Caco-2 (cell line): ENCODE measurements at regions not wholly inside any gene's neighbourhood (a gene's known extent, or its start where the extent isn't known, plus 50 kb on each side); places are given as distances from the start of the nearest gene placed in this dataset.

Source experiments
- BruUV-seq: library from RNA; stranded (reverse); fragments of 400-500 nt; replicated peaks from 2 replicates; lab custom pipeline; 2021; lab: Mats Ljungman, UMichigan
- CTCF ChIA-PET: fragments of 300-600 bp; sonication (Branson Sonifier 250); formaldehyde crosslinking; loops from one replicate; lab custom pipeline; 2022; ENCODE audit warnings: antibody characterized with exemption; lab: Charles Lee
- POLR2A ChIA-PET: fragments of 300-600 bp; sonication (Branson Sonifier 250); formaldehyde crosslinking; loops from one replicate; lab custom pipeline; 2022; ENCODE audit warnings: antibody characterized with exemption; lab: Charles Lee
- DNase-seq, 2 experiments: peaks; one replicate each; pipeline versions ENCODE4 v3.0.0 to v3.0.0-alpha.2; 2020 to 2022
- H3K27me3 ChIP-seq: replicated peaks from 2 replicates; pipeline ENCODE4 v1.6.0; 2011; ENCODE audit warnings: low read length; ENCODE audit not compliant: control insufficient read depth, insufficient read depth
- H3K36me3 ChIP-seq: 2 replicates; pipeline ENCODE4 v1.5.1; 2011; ENCODE audit warnings: low read length; ENCODE audit not compliant: control insufficient read depth, insufficient read depth
- H3K4me1 ChIP-seq: fragments of 250-450 bp; sonication (Bioruptor Pico); 2 replicates; pipeline ENCODE4 v1.5.1; 2020; ENCODE audit warnings: mild to moderate bottlenecking
- H3K4me3 ChIP-seq: 2 replicates; pipeline ENCODE4 v1.5.1; 2011; ENCODE audit warnings: low read depth, mild to moderate bottlenecking, control low read depth, low read length
- H3K9me3 ChIP-seq: fragments of 250-450 bp; sonication (Bioruptor Pico); 2 replicates; pipeline ENCODE4 v1.5.1; 2020; ENCODE audit warnings: mild to moderate bottlenecking, moderate library complexity
- H3K27ac Mint-ChIP-seq: one replicate; pipeline ENCODE4 v1.8.0; 2022; ENCODE audit warnings: mixed read lengths; ENCODE audit not compliant: unreplicated experiment
- H3K27me3 Mint-ChIP-seq: one replicate; pipeline ENCODE4 v1.8.0; 2022; ENCODE audit warnings: mixed read lengths; ENCODE audit not compliant: insufficient read depth, unreplicated experiment
- H3K36me3 Mint-ChIP-seq: one replicate; pipeline ENCODE4 v1.8.0; 2022; ENCODE audit warnings: mild to moderate bottlenecking, mixed read lengths; ENCODE audit not compliant: insufficient read depth, unreplicated experiment
- H3K4me1 Mint-ChIP-seq: one replicate; pipeline ENCODE4 v1.8.0; 2022; ENCODE audit warnings: low read depth, mixed read lengths; ENCODE audit not compliant: unreplicated experiment
- H3K4me3 Mint-ChIP-seq: one replicate; pipeline ENCODE4 v1.8.0; 2022; ENCODE audit warnings: mild to moderate bottlenecking, moderate library complexity, mixed read lengths; ENCODE audit not compliant: unreplicated experiment
- H3K9me3 Mint-ChIP-seq: one replicate; pipeline ENCODE4 v1.8.0; 2022; ENCODE audit warnings: mixed read lengths; ENCODE audit not compliant: unreplicated experiment
- intact Hi-C: fragments of 100-400 bp; cut with micrococcal nuclease; formaldehyde crosslinking; loops from one replicate; pipeline ENCODE4 v1.10.0; 2022; ENCODE audit not compliant: unreplicated experiment
- TF ChIP-seq, protein P1 (sequence below), 2 experiments: fragments of 200-600 bp in 1 of 2; IDR thresholded peaks; 1 replicate in 1 of 2; 2 replicates in 1 of 2; pipeline versions ENCODE4 v1.5.1 to v1.8.0; 2011 to 2022; ENCODE audit warnings: antibody characterized with exemption in 1 of 2, control low read depth in 1 of 2, inconsistent platforms in 1 of 2, low read depth in 1 of 2, low read length in 1 of 2, mild to moderate bottlenecking in 1 of 2, moderate library complexity in 1 of 2; ENCODE audit not compliant: insufficient read depth in 1 of 2, severe bottlenecking in 1 of 2, unreplicated experiment in 1 of 2

DNA sequence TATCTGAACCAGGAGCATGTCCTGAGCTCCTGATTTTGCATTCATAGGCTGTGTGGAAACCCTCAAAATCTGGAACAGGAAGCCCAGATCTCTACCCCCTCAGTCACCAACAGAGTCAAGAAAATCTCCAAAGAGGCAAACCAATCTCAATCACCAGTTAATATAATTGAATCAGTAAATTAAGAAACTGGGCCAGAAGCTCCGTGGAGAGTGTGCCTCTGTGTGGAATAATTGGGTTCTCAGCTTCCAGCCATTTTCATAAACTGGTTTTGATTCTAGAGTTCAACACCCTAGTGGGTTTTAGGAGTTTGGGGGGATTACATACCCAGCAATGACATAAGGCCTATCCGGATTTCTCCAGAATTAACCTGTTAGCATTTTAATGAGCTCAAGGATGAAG lies 362.9 kb downstream of the IRX2 start:
- BruUV-seq = no TSS peak
- H3K9me3 Mint-ChIP-seq = no peaks in the 10 kb centered on the region
- TF ChIP-seq, protein P1, sequence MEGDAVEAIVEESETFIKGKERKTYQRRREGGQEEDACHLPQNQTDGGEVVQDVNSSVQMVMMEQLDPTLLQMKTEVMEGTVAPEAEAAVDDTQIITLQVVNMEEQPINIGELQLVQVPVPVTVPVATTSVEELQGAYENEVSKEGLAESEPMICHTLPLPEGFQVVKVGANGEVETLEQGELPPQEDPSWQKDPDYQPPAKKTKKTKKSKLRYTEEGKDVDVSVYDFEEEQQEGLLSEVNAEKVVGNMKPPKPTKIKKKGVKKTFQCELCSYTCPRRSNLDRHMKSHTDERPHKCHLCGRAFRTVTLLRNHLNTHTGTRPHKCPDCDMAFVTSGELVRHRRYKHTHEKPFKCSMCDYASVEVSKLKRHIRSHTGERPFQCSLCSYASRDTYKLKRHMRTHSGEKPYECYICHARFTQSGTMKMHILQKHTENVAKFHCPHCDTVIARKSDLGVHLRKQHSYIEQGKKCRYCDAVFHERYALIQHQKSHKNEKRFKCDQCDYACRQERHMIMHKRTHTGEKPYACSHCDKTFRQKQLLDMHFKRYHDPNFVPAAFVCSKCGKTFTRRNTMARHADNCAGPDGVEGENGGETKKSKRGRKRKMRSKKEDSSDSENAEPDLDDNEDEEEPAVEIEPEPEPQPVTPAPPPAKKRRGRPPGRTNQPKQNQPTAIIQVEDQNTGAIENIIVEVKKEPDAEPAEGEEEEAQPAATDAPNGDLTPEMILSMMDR (IDR thresholded peaks at IDR 0.05; ENCODE audit: insufficient read depth in 1 of 2, low read depth in 1 of 2, low read length in 1 of 2, severe bottlenecking in 1 of 2, unreplicated experiment in 1 of 2) = no peak
- no peak overlapping the region for H3K4me3 ChIP-seq
- intact Hi-C loops = no loop called here
- no peak for DNase-seq
- POLR2A ChIA-PET = no interaction called here
- H3K9me3 ChIP-seq = no peaks in the 10 kb centered on the region
- no peaks in the 10 kb centered on the region; the same call in 1 of the 2 replicates for H3K27me3 ChIP-seq
- no peaks in the 10 kb centered on the region for H3K36me3 ChIP-seq
- peaks cover 17% of the 10 kb centered on the region for H3K27me3 Mint-ChIP-seq
- H3K4me1 ChIP-seq = no peaks in the 10 kb centered on the region
- H3K36me3 Mint-ChIP-seq = no peaks in the 10 kb centered on the region
- no peak overlapping the region for H3K4me3 Mint-ChIP-seq
- no peak overlapping the region for H3K27ac Mint-ChIP-seq
- CTCF ChIA-PET = no interaction called here
- H3K4me1 Mint-ChIP-seq = no peaks in the 10 kb centered on the region

DNA sequence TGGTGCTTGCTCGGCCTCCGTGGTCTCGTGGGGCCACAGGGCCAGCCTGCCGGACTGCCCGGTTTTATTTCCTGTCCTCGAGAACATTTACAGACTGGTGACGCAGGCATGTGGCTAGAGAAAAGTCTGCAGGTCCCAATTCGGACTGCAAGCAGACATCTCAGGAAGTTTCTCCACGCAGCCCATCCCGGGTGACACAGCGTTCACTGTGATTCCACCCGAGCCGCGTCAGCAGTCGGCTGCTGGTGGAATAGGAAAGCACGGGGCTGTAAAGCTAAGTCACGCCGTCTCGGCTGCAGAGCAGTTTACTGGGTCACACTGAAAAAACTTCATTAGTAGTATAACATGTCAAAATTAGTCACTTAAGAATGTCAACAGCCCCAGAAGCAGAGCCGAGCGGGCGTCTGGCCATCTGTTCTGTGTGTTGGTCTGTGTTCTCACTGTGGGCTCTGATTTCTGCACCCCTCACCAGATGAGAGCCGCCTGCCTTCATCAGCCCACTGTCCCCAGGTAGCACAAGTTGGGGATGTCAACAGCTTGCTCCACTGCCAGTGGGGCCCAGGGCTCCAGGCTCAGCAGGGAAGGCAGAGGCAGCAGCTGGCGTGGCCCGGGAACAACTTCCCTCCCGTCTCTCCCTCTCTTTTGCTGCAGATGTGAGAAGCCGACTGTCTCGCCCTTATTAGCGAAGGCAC lies 363.7 kb downstream of the IRX2 start:
- no peaks in the 10 kb centered on the region for H3K4me1 Mint-ChIP-seq
- Histone ChIP-seq H3K36me3 (no peaks in the 10 kb centered on the region), H3K27me3 (no peaks in the 10 kb centered on the region; the same call in 1 of the 2 replicates), H3K4me1 (no peaks in the 10 kb centered on the region), H3K9me3 (no peaks in the 10 kb centered on the region), H3K4me3 (no peak overlapping the region)
- ChIA-PET CTCF (no interaction called here), POLR2A (no interaction called here)
- H3K9me3 Mint-ChIP-seq = no peaks in the 10 kb centered on the region
- intact Hi-C loops = no loop called here
- no peak overlapping the region for H3K4me3 Mint-ChIP-seq
- TF ChIP-seq, protein P1 (IDR thresholded peaks at IDR 0.05; ENCODE audit: insufficient read depth in 1 of 2, low read depth in 1 of 2, low read length in 1 of 2, severe bottlenecking in 1 of 2, unreplicated experiment in 1 of 2) = no peak
- BruUV-seq = no TSS peak
- H3K27me3 Mint-ChIP-seq = peaks cover 18% of the 10 kb centered on the region
- no peak for DNase-seq
- H3K27ac Mint-ChIP-seq = no peak overlapping the region
- H3K36me3 Mint-ChIP-seq = no peaks in the 10 kb centered on the region

DNA sequence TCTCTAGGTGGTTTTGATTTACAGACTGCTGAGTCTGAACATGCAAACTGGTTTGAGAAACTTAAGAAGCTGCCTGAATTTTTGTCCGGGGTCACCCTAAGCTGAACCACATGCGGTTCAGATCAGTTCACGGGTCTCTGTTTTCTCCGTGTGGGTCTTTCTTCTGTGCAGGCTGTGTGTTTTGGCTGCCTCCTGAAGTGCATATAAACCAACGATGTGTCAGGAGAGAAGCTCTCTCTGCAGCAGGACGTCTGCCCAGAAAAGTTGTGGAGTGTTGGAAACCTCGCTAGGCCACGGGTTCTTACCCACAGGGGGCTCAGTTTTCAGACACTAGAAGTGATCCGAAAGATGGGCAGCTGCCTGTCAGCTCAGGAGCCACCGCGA lies 364.2 kb downstream of the IRX2 start:
- H3K36me3 Mint-ChIP-seq = no peaks in the 10 kb centered on the region
- Histone ChIP-seq H3K27me3 (no peaks in the 10 kb centered on the region; the same call in 1 of the 2 replicates), H3K36me3 (no peaks in the 10 kb centered on the region), H3K9me3 (no peaks in the 10 kb centered on the region), H3K4me3 (no peak overlapping the region), H3K4me1 (no peaks in the 10 kb centered on the region)
- ChIA-PET CTCF (no interaction called here), POLR2A (no interaction called here)
- no peaks in the 10 kb centered on the region for H3K4me1 Mint-ChIP-seq
- DNase-seq = no peak
- TF ChIP-seq, protein P1 (IDR thresholded peaks at IDR 0.05; ENCODE audit: insufficient read depth in 1 of 2, low read depth in 1 of 2, low read length in 1 of 2, severe bottlenecking in 1 of 2, unreplicated experiment in 1 of 2) = no peak
- H3K4me3 Mint-ChIP-seq = no peak overlapping the region
- no TSS peak for BruUV-seq
- intact Hi-C loops = no loop called here
- no peak overlapping the region for H3K27ac Mint-ChIP-seq
- no peaks in the 10 kb centered on the region for H3K9me3 Mint-ChIP-seq
- H3K27me3 Mint-ChIP-seq = peaks cover 13% of the 10 kb centered on the region
